Adrenal gland (tissue), 5 donors: ENCODE measurements at regions not wholly inside any gene's neighbourhood (a gene's known extent, or its start where the extent isn't known, plus 50 kb on each side); places are given as distances from the start of the nearest gene placed in this dataset.

Experiments used
- CTCF ChIP-seq, 6 experiments: fragments of 450-650 bp in 4 of 6; fragments of 200-600 bp in 2 of 6; sonication (generic) in 1 of 6; IDR thresholded peaks; 1 replicate in 5 of 6; 2 replicates in 1 of 6; pipeline versions ENCODE4 v1.5.1 to v1.8.0; 2016 to 2021; ENCODE audit warnings: antibody characterized with exemption in 6 of 6, mild to moderate bottlenecking in 2 of 6, moderate library complexity in 1 of 6
- POLR2A ChIP-seq, 2 donors: fragments of 450-650 bp; IDR thresholded peaks; one replicate each; pipeline ENCODE4 v1.6.1; 2017; ENCODE audit warnings: antibody characterized with exemption in 2 of 2, mild to moderate bottlenecking in 2 of 2, moderate library complexity in 1 of 2
- donor health status: DM: no; HTN: no; CAD: no.

- TF ChIP-seq CTCF (IDR thresholded peaks at IDR 0.05) (no peak), POLR2A (IDR thresholded peaks at IDR 0.05) (no peak)
Observed at GRCh38 chr7:42347616-42348015, 110.6 kb upstream of the GLI3 start.
